HG03354 (cell line): ENCODE measurements at regions not wholly inside any gene's neighbourhood (a gene's known extent, or its start where the extent isn't known, plus 50 kb on each side); places are given as distances from the start of the nearest gene placed in this dataset.
"Not testable (repeated sequence)": the region's sequence is repeated elsewhere in the genome, so short reads cannot be mapped to it uniquely, and the experiment has no call there.

Experiments used
- ATAC-seq: cut with Tn5 transposase; IDR thresholded peaks from one replicate; pipeline ENCODE4 v1.9.1; 2021; ENCODE audit warnings: mild to moderate bottlenecking; ENCODE audit not compliant: unreplicated experiment, poor library complexity, severe bottlenecking

DNA sequence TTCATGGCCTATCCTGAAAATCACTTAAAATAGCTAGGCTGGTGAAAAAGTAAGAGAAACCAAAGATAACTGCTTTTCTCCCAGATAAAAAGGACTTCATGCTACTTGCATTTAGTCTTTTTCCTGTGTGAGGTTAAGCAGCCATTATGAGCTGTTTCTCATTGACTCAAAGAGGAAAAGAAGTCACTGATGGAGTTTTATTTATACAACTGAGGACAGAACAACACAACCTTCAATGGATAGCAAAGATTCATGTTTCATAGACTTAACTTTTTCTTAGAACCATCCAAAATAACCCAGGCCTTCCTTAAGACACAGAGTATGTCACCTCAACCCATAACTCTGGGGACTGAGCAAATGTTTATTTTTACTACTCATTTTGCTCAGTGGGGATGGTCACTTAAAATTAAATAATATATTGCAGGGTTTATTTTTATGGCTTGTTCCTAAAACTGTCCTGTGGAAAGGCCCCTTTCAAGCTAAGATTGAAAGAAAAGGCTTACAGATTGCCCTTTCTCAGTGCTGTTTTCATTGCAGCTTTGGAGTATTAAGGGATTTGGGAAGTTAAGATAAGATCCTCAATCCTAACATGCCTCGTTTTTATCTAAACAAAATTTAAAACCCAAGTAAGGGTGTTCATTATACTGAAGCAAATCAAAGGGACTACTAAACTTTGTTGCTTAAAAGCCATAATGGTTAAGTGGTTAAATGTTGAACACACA lies 252.6 kb upstream of the MAD2L1 start:
- no peak for ATAC-seq

- ATAC-seq, result no peak
Measured at GRCh38 chr4:120318196-120318846, 251.7 kb upstream of the MAD2L1 start.

- ATAC-seq, result no peak
Measured at GRCh38 chr4:120317713-120318112, 251.1 kb upstream of the MAD2L1 start.

DNA sequence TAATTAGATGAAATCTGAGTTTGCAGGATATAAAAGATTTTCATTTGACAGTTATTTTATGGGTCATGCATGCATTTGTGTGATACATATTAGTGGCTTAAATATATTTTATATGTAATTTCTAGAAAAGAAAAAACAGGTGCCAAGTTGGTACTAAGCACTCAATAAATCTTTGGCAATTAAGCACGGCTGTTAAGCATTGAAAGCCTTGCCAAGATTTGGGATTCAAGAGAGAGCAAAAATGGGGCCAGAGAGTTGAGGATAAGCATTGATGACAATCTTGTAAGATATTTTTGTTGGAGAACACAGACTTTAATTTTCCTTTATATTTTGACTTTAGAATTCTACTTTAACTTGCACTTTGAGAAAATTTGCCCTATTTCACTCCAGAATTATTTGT lies 249.8 kb upstream of the MAD2L1 start:
- no peak for ATAC-seq

- no peak for ATAC-seq
Measured at GRCh38 chr4:120314969-120315368, 248.3 kb upstream of the MAD2L1 start.

DNA sequence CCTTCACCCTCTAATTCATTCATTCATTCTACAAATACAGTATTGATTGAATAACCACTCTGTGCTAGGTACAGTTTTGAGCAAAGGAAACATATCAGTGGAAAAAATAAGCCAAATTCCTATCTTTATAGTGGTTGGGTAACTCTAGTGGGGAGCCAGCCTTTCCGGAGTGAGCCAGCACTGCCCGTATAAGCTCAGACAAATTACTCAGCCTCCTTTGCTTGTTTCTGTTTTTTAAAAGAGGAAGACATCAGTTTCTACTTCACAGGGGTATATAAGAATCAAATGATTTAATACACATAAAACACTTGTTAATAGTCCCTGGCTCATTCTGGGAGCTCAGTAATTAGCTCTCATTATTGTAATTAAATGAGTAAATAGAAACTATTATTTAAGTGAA lies 238.2 kb upstream of the MAD2L1 start:
- no peak for ATAC-seq

DNA sequence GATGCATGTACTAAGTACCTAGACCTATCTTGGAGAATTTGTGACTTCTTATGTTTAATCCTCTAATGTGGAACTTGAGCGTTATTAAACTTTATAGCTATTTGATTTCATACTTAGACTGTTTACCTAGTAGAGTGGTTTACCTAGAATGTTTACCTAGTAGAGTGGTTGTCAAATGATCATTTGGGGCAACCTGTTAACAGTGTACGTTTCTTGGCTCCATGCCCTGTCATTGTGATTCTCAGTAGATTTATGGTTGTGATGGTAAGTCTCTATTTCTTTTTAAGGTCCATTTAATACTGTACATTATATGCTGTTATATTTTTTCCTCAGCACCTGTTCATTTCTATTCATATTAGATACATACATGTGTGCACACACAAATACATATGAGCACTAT lies 233.0 kb upstream of the MAD2L1 start:
- ATAC-seq, result no peak

- no peak for ATAC-seq
Measured at GRCh38 chr4:120293341-120293740, 226.7 kb upstream of the MAD2L1 start.

GRCh38 chr4:120291541-120291940 lies 224.9 kb upstream of the MAD2L1 start:
- no peak for ATAC-seq

- no peak for ATAC-seq
Measured at GRCh38 chr4:120290553-120290952, 223.9 kb upstream of the MAD2L1 start.

GRCh38 chr4:120286813-120287212 lies 220.2 kb upstream of the MAD2L1 start:
- no peak for ATAC-seq

GRCh38 chr4:120281581-120281980 lies 214.9 kb upstream of the MAD2L1 start:
- ATAC-seq, result no peak

GRCh38 chr4:120277391-120277790 lies 210.7 kb upstream of the MAD2L1 start:
- no peak for ATAC-seq

- no peak for ATAC-seq
Measured at GRCh38 chr4:120266602-120267001, 200.0 kb upstream of the MAD2L1 start.

- ATAC-seq, result no peak
Measured at GRCh38 chr4:120263618-120264017, 197.0 kb upstream of the MAD2L1 start.

DNA sequence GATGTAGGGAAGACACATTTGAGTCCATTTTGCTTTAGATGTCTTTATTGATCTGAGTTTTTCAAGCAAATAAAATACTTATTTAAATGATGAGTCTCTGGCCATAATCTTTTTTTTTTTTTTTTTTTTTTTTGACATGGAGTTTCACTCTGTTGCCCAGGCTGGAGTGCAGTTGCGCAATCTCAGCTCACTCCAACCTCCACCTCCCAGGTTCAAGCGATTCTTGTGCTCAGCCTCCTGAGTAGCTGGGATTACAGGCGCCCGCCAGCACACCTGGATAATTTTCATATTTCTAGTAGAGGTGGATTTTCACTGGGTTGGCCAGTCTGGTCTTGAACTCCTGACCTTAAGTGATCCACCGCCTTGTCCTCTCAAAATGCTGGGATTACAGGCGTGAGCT lies 194.5 kb upstream of the MAD2L1 start:
- no peak for ATAC-seq

- ATAC-seq, result not testable (repeated sequence)
Measured at GRCh38 chr4:120256112-120256775, 189.6 kb upstream of the MAD2L1 start.

GRCh38 chr4:120238277-120238973 lies 171.8 kb upstream of the MAD2L1 start:
- no peak for ATAC-seq

DNA sequence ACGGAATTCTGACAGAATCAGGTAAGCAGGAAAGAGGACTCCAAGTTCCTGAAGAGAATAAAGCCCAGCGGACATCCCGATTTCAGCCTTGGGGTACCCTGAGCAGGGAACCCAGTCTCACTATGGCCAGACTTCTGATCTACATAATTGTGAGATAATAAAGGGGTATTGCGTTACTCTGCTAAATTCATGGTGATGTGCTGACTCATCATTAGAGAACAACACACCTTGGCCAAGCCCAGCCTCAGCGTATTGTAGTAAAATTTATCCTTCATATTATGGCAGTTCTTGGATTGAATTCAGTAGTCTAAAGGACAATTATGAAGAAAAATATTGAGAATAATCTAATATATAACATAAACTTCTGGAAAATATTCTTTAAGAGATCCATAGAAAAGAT lies 170.2 kb upstream of the MAD2L1 start:
- ATAC-seq, result no peak

GRCh38 chr4:120232050-120232449 lies 165.4 kb upstream of the MAD2L1 start:
- no peak for ATAC-seq
